RWPE2 (cell line): ENCODE measurements at regions not wholly inside any gene's neighbourhood (a gene's known extent, or its start where the extent isn't known, plus 50 kb on each side); places are given as distances from the start of the nearest gene placed in this dataset.
A peak's percentile ranks its signal among the peaks of the same experiment; 100 is the strongest.
"Not testable (repeated sequence)": the region's sequence is repeated elsewhere in the genome, so short reads cannot be mapped to it uniquely, and the experiment has no call there.

Source experiments
- ATAC-seq: fragments of 200-7000 bp; cut with Tn5 transposase; 3 replicates; pipeline ENCODE4 v1.9.1; 2021; ENCODE audit warnings: low read depth
- DNase-seq: peaks from one replicate; pipeline ENCODE4 v3.0.0-alpha.2; 2020; ENCODE audit warnings: low spot score
- H3K27ac ChIP-seq: fragments of 450-650 bp; 2 replicates; pipeline ENCODE4 v1.5.1; 2017; ENCODE audit warnings: mild to moderate bottlenecking; ENCODE audit not compliant: poor library complexity, severe bottlenecking
- H3K27me3 ChIP-seq: fragments of 250-450 bp; sonication (Bioruptor Pico); 2 replicates; pipeline ENCODE4 v1.5.1; 2021; ENCODE audit warnings: mild to moderate bottlenecking, moderate library complexity; ENCODE audit not compliant: insufficient read depth, poor library complexity, severe bottlenecking
- H3K36me3 ChIP-seq: fragments of 250-450 bp; sonication (Bioruptor Pico); 2 replicates; pipeline ENCODE4 v1.5.1; 2020; ENCODE audit warnings: low read depth, mild to moderate bottlenecking, moderate library complexity
- H3K4me1 ChIP-seq: fragments of 250-450 bp; sonication (Bioruptor Pico); 2 replicates; pipeline ENCODE4 v1.5.1; 2021; ENCODE audit warnings: mild to moderate bottlenecking, moderate library complexity; ENCODE audit not compliant: insufficient read depth, poor library complexity, severe bottlenecking
- H3K4me3 ChIP-seq: fragments of 250-450 bp; sonication (Bioruptor Pico); 2 replicates; pipeline ENCODE4 v1.5.1; 2021; ENCODE audit warnings: mild to moderate bottlenecking, moderate library complexity; ENCODE audit not compliant: severe bottlenecking
- H3K9me3 ChIP-seq: fragments of 250-450 bp; sonication (Bioruptor Pico); 2 replicates; pipeline ENCODE4 v1.5.1; 2021; ENCODE audit warnings: mild to moderate bottlenecking, moderate library complexity; ENCODE audit not compliant: severe bottlenecking
- TF ChIP-seq, protein P1 (sequence below): fragments of 450-650 bp; IDR thresholded peaks from one replicate; pipeline ENCODE4 v1.5.1; 2017; ENCODE audit warnings: mild to moderate bottlenecking, moderate library complexity; ENCODE audit not compliant: poor library complexity, severe bottlenecking

DNA sequence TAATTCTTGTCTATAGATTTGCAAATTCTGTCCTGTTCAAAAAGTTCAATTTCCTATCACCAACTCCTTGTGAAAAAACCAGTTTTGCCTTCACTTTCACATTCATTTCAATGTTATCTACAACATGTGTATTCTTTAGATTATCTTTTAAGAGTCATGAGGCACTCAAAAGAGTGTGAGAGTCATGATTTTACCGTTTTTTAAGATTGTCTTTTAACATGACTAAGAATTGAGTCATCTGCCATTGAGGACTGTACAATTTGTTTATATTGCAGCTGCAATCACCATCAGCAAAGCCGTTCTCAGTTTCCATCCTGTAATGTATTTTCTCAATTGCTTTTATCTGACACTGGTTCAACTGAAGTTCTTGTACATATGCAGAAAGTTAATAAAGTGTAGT is 275.8 kb downstream of the LNPK start:
- Histone ChIP-seq H3K4me3 (no peak overlapping the region), H3K27me3 (no peaks in the 10 kb centered on the region), H3K36me3 (no peaks in the 10 kb centered on the region), H3K9me3 (no peaks in the 10 kb centered on the region), H3K4me1 (no peaks in the 10 kb centered on the region), H3K27ac (no peak overlapping the region)
- DNase-seq, result no peak
- ATAC-seq, result peak; percentile 64
- TF ChIP-seq, protein P1, sequence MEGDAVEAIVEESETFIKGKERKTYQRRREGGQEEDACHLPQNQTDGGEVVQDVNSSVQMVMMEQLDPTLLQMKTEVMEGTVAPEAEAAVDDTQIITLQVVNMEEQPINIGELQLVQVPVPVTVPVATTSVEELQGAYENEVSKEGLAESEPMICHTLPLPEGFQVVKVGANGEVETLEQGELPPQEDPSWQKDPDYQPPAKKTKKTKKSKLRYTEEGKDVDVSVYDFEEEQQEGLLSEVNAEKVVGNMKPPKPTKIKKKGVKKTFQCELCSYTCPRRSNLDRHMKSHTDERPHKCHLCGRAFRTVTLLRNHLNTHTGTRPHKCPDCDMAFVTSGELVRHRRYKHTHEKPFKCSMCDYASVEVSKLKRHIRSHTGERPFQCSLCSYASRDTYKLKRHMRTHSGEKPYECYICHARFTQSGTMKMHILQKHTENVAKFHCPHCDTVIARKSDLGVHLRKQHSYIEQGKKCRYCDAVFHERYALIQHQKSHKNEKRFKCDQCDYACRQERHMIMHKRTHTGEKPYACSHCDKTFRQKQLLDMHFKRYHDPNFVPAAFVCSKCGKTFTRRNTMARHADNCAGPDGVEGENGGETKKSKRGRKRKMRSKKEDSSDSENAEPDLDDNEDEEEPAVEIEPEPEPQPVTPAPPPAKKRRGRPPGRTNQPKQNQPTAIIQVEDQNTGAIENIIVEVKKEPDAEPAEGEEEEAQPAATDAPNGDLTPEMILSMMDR, result no peak

DNA sequence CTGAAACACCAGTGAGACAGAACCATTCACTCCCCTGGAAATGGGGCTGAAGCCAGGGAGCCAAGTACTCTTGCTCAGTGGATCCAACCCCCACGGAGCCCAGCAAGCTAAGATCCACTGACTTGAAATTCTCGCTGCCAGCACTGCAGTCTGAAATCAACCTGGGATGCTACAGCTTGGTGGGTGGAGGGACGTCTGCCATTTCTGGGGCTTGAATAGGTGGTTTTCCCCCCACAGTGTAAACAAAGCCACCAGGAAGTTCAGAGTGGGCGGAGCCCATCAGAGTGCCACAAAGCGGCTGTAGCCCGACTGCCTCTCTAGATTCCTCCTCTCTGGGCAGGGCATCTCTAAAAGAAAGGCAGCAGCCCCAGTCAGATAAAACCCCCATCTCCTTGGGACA is 292.8 kb downstream of the LNPK start:
- Histone ChIP-seq H3K27me3 (no peaks in the 10 kb centered on the region), H3K4me3 (no peak overlapping the region), H3K36me3 (no peaks in the 10 kb centered on the region), H3K4me1 (no peaks in the 10 kb centered on the region), H3K27ac (no peak overlapping the region), H3K9me3 (no peaks in the 10 kb centered on the region)
- TF ChIP-seq, protein P1, result no peak
- DNase-seq, result no peak
- no peak for ATAC-seq

DNA sequence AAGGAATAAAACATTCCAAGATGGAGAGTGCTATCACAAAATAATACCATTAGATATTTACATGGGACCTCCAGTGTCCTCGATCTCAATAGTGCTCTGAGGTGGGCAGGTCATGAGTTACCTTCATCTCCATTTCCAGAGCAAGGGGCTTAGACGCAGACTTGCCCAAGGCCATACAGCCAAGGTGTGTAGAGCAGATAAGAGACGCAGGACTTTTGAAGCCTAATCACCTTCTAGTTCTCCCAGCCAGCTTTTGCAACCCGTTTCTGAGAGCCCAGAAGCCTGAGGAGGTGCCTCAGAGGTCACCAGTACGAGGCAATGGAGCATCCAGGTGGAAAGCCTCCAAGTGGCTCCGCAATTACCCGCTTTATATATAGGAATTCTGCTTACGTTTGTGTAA is 294.7 kb downstream of the LNPK start:
- H3K27ac ChIP-seq, result no peak overlapping the region
- TF ChIP-seq, protein P1, result no peak
- H3K36me3 ChIP-seq, result no peaks in the 10 kb centered on the region
- H3K27me3 ChIP-seq, result no peaks in the 10 kb centered on the region
- H3K4me3 ChIP-seq, result no peak overlapping the region
- DNase-seq (no peak), ATAC-seq (no peak)
- no peaks in the 10 kb centered on the region for H3K4me1 ChIP-seq
- no peaks in the 10 kb centered on the region for H3K9me3 ChIP-seq

DNA sequence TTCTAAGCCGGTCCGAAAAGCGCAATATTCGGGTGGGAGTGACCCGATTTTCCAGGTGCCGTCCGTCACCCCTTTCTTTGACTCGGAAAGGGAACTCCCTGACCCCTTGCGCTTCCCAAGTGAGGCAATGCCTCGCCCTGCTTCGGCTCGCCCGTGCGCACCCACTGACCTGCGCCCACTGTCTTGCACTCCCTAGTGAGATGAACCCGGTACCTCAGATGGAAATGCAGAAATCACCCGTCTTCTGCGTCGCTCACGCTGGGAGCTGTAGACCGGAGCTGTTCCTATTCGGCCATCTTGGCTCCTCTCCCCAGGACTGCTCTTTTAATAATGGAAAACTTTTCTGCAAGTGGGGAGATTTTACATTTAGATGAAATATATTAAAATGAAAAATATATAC is 297.5 kb downstream of the LNPK start:
- DNase-seq, H3K36me3 ChIP-seq, H3K9me3 ChIP-seq, H3K4me1 ChIP-seq, H3K27me3 ChIP-seq, H3K4me3 ChIP-seq, H3K27ac ChIP-seq, ATAC-seq: not testable (repeated sequence)

DNA sequence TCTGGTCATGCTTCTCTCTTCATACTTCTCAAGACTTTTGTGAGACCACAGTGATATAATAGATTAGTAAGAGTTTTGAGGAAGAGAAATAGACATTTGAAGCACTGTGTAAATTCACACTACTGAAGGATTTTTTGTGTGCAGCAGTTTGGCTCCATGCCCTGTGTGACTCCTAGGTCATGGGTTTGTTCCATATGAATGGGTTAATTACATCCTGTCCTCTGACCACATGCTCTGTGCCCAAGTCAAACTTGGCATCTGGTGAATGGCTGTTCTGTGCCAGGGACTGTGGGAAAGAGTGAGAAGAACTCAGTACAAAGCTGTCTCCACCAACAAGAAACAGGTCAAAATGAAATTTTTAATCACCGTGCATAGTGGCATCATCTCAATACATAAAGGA is 304.0 kb downstream of the LNPK start:
- ATAC-seq (no peak), DNase-seq (no peak)

More for the DNA sequence above, 304.0 kb downstream of the LNPK start:
- Histone ChIP-seq H3K9me3 (no peaks in the 10 kb centered on the region), H3K4me3 (no peak overlapping the region), H3K36me3 (no peaks in the 10 kb centered on the region), H3K27ac (no peak overlapping the region), H3K4me1 (no peaks in the 10 kb centered on the region), H3K27me3 (peaks cover 18% of the 10 kb centered on the region)
- TF ChIP-seq, protein P1, result no peak
